Endometrium (tissue), 2 donors: ENCODE measurements at regions not wholly inside any gene's neighbourhood (a gene's known extent, or its start where the extent isn't known, plus 50 kb on each side); places are given as distances from the start of the nearest gene placed in this dataset.
A peak's percentile ranks its signal among the peaks of the same experiment; 100 is the strongest.

ENCODE experiments used
- FAIRE-seq: peaks from 2 replicates; lab custom pipeline; 2012; peaks lifted over from hg19 to GRCh38; lab: Jason Lieb, UNC
- donor health status: control.
- donor health status: control.

DNA sequence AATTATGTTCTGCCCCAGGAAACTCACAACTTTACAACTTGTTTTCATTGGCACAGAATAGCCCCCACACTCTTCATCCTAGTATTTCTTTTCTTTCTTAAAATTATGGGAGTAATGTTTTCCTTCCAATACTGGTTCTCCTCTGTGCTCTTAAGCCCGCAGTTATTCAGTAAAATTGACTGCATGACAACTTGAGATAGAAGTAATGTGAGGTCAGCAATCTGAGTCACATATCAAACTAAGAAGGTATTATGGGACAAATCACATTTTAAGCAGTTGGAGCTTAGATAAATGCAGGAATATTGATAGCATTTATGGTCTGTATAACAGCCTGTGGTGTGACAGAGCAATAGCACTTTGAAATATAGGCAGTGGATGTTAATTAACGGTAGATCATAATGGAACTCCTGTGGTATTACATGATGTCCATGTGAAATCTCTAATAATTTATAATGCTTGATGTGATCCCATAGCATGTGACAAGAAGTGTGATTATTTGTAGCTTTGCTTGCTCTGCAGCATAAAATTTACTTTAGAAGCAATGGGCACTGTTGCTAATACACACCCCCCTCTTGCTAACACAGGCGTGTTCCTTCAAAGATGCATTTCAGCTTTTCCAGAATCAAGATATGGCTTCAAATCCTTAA lies 351.4 kb upstream of the CDH20 start:
- FAIRE-seq, result no peak

DNA sequence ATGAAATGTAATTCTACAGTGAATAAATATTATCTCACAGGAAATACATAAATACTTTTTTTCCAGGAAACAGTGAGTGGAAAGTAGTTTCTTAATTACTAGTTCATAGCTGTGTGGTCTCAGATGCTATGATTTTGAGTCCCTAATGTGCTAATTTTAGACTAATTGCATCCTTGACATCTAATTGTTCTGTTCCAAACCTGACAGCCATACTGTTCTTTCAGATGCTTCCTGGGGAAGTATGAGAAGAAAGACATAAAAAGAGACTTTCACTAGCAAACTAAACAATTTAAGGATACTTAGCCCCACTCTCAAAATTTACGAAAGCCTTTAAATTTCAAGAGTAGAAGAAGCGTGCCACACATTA lies 350.9 kb upstream of the CDH20 start:
- no peak for FAIRE-seq

DNA sequence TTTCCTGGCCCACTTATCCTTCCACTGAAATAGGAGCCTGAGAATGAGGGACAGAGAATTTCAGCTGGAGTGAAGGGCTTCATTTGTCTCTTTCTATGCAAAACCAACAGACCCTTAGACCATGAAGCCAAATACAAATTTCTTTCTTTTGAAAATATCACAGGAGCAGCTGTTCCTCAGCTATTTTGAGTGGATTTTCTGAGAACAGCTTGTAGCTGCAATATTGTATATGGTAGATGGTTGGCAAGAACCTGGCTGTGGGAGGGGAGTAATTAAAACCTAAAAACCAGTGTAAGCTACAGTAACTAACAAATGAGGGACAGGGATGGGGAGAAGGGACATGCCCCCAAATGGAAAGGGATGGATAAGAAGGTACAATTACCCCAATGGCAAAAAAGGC lies 350.3 kb upstream of the CDH20 start:
- no peak for FAIRE-seq

DNA sequence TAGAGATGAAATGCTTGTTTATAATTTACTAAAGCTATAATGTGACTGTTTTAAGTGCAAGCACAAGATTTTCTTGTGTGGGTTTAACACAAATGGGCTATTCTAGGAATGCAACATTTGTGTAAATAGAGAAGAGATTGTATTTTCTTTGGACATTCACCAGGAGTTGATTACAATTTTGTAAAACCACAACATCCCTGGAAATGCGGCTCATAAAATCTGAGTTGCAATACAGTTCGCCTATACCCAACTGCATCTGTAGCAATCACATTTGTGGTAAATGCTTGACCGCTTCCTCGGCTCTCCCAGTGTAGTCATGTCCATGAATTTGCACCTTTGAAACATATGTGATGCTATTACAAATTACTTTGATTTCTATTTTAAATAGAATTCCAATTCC lies 348.7 kb upstream of the CDH20 start:
- peak; percentile 97 for FAIRE-seq

DNA sequence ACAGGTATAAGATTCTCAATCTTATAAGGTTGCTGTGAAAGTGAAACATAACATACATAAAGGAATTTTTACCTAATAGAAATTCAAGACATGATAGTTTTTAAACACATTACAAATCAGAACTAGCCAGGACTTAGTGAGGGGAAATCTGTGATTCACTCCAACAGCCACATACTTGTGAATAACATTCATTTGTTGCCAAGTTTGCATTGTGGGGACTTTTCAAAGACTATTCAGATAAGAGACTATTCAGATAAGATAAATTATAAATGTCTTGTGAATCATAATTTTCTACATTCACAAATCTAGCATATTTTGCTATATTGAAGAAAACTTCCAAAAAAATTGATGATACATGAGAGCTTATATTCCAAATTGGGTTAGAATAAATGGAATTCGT lies 345.3 kb upstream of the CDH20 start:
- FAIRE-seq, result no peak

DNA sequence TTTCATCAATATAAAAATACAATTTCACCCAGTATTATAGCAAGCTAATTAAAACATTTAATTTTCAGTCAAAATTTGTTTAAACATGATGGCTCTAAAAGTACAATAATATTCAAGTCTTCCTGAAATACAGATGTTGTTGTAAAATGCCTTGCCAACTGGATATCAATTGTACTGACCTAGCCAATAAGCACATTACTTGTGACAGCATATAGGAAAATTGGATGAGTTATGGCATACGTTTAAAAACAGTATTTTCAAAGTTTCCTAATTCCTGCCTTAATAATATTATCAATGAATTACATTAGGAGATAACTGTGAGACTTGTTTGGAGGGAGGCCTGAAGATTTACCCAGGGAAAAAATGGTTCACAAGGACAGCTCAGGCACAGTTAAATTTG lies 336.9 kb upstream of the CDH20 start:
- no peak for FAIRE-seq

DNA sequence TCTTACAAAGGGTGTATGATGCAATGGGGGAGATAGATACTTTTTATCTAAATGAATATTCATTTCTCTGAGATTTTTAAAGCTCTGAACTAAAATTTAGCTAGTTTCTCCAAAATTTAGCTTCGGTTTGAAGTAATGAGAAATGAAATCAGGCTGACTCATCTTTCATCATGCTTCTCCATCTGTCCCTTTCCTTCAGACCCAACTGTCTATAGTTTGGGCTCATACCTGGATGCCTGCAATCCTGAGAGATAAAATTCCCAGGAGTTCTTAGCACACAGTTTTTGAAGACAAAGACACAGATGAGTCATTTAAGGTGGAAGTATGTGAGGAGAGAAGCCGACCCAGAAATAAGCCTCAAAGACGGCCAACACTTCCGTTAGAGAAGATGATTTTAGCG lies 336.4 kb upstream of the CDH20 start:
- FAIRE-seq, result no peak

DNA sequence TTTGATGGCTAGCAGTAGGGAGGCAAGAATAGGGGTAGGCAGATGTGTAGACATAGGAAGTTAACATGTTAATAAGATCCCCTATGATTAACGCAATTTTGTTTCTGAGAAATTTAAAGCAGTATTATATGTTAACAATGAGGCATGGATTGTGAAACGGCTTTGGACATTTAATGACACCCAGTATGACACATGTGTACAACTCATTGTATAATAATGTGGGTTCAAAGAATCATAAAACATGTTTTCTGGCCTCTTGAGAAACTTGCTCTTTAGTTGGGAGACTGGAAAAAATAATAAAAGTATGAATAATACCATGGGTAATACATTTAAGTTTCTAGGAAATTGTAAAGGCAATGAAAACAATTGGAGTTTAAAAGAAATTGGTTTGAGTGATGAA lies 332.1 kb upstream of the CDH20 start:
- no peak for FAIRE-seq

DNA sequence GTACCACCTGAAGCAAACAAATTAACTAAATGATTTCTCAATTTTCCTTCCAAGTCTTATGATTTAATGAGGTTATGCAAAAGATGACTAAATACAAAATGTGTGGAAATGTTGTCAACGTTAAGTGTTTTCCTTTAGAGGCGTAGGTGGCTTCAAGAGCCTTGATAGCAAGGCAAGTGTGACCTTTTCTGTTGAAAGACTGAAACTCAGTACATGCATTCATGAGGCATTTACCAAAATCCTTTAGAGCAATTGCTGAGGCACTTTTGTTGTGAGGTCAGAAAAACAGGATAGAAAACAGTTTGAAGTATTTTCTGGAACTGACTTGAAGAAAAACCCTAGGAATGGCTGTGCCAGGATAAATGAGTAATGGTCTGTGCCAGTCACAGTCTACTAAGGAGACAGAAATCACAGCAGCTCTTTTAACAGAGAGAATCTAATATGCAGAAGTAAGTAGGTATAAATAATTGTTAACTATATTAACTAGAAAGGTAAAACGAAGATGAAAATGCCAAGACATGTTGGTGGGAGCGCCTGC lies 326.5 kb upstream of the CDH20 start:
- FAIRE-seq, result no peak

DNA sequence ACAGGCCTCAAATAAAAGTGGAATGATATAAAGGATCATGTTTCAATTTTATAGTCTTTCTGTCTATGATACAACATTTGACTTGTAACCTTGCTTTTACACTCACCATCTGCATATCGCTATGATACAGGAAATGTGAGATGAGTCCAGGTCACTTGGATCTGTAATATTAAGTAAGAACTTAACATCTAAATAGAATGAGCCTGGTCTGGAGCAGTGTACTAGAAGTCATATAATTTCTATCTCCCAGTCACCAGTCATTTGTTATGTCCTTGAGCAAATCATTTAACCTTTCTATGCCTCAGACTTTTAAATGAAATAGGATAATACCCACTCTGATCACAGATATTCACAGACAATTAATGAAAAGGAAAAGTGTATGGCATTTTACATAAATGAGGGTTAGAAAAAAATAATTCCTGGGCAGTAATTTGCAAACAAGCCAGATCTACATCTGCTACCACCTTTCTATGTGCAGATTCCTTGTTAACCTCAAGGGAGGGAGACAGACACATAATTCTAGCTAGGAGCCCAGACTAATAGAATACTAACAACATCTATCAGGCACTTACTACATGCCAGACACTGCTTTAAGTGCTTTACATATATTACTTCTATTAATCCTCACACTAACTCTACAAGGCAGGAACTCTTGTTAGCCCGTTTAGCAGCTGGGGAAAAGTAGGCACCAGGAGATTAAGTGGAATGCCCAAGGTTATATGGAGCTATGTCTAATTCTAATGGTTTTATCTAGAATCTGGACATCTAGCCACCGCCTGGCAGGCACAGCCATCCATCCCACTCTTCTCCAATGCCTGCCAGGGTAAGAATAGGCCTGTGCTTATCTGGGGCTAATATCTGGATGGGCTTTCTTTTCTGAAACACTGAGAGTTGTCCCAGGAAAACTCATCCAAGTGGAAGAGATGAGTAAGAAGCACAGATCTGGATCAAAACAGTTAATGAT lies 313.6 kb upstream of the CDH20 start:
- peak; percentile 84 for FAIRE-seq

DNA sequence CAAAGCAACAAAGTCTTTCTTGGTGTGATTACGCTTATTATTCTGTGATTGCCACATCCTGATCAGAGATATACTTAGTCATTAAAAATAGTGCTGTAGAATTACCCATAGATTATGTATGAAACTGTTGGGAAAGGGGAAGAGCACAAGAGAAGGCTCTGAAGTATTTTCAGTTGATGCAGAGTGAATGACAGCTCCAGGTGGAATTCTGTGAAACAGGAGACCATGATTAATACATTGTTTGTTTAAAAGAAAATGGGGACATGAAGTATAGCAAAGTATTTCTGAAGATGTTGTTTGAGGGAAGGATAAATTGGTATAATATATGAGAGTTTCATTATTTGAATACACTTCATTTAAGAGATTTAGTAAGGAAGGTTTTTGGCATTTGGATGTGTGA lies 307.6 kb upstream of the CDH20 start:
- no peak for FAIRE-seq

DNA sequence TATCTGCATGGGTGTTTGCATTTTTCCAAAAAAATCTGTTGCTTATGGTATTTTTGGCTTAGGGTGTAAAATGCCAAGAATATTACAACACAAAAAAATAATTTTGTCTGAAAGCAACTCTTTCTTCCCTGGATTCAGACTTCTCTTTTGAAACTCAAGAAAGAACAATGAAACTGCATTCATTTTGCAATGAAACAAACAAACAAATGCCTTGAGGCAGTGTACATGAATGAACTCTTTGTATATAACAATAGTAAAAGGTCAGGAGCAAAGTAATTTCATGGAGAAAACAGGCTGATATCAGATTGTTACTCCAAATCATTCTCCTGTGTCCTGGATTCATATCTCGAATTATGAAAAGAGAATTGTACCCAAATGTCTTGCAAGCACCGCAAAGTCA lies 301.6 kb upstream of the CDH20 start:
- no peak for FAIRE-seq

DNA sequence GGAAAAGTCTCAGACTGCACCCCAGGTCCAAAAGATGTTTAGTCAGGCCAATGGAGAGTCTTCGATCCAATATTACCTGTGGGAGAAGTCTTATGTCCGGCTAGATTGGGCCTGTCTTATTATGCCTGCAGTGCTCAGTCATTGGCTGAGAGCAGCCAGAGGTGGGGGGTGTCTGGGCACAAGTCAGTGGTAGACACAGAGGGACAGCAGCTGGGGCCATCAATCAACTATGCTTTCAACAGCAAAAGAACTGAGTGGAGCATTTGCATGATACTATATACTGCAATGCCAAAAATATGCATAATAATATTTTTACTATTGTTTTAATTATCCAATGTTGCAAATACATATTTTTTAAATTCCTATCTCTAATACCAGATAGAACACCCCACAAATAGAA lies 298.6 kb upstream of the CDH20 start:
- FAIRE-seq, result no peak

DNA sequence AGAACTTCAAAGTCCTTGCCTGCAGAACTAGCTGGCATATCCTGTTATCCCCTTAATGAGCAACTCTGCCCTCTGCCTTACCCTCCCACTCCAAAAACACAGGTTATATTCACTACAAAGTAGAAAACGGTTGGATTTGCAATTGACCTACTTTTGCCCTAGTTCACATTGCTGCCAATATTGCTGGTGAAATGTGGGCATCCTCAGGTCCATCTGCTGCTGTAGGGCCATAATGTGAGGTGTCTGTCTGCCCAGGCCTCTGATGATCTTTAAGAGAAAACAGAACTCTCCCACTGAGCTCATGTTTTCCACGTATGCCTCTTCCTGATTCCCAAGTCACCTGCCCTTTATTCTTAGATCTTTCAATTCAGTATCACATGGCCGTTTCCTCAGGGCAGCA lies 294.0 kb upstream of the CDH20 start:
- FAIRE-seq, result no peak

DNA sequence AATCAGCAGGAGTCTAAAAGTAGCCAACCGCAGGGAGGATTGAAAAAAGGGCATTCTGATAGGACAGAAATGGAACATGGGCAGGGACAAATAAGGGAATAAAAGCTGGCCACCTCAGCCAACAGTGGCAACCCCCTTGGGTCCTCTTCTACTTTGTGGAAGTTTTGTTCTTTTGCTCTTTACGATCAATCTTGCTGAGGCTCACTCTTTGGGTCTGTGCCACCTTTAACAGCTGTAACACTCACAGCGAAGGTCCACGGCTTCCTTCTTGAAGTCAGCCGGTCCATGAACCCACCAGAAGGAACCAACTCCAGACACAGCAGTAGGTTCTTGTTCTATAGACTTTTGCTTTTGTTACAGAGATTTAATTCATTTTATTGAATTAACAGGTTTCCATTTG lies 285.4 kb upstream of the CDH20 start:
- no peak for FAIRE-seq

DNA sequence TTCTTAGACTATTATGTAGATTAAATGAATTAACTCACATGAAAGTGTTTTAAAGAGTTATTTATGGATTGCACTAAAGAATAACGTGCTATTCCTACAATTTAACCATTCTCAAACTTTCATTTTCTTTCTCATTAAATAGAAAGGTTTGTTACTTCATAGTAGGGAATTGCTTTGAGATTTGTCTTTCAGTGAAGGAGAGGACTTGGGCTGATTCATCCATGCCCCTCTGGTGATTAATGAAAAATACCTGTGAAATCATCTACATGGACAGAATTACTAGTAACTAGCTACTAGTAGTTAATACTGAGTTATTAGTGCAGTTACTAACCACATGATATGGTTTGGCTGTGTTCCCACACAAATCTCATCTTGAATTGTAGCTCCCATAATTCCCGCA lies 275.8 kb upstream of the CDH20 start:
- no peak for FAIRE-seq

DNA sequence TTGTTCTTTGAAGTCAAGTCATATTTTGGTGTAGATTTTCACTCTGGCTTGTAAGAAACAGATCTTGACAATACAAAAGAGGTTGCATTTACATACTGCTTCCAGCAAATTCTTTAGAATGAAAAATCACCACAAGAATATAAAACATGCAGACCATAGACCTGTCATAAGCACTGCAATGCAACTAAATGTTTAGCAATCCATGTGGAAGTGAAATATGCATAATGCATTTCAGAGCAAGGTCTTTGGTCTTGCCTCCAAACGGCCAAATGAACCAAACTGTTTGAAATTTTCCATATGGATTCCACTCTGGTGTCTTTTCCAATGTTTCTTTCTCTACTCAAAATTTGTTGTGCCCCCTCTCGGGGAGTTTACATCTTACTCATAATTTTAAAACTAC lies 271.0 kb upstream of the CDH20 start:
- FAIRE-seq, result no peak

DNA sequence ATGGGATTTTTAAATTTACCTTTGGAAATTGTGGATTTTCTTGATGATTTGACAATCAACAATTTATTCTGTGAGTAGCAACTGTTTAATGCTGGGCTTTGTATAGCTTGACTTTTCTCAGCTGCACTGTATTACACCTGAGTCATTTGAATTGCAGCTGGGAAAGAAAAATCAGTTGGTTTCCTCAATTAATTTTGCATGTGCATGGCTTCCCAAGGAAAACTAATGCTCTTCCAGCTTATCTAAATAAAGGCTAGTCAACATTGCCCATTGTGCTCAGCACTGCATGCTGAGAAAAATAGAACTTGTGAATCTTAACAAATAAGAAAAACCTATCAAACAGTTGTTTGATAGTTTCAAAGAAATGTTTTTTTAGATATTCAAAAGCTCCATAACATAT lies 268.3 kb upstream of the CDH20 start:
- no peak for FAIRE-seq

DNA sequence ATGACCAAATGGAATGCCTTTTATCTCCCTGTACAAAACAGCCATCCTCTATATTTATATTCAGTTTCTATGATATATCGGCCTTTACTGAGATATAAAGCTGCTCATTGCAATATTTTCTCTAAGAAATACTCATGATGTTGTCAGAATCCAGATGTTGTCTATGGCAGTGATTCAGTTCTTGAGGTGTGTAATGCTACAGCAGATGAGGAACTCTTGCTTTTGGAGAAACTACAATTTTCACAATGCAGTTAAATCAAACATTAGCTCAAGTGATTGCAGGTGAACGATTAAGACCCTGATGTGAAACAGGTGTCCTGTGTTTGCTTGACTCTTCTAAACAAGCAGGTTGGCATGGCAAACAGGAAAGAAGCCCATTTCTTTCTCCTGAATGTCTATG lies 256.2 kb upstream of the CDH20 start:
- no peak for FAIRE-seq

DNA sequence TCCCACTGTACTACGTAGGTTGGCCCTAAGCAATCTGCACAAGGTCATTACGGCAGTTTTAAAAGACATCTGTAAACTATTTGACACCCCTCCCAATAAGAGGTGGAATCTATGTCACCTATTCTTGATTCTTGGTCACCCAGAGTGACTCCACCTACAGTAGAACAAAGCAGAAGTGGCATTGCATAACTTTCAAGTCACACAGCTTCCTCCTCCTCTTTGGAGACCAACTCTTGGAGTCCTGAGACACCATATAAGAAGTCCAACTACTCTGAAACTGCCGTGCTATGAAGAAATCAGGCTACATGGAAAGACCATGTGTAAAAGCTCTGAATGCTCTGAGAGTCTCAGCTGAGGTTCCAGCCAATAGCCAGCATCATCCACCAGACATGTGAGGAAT lies 253.5 kb upstream of the CDH20 start:
- FAIRE-seq, result no peak

DNA sequence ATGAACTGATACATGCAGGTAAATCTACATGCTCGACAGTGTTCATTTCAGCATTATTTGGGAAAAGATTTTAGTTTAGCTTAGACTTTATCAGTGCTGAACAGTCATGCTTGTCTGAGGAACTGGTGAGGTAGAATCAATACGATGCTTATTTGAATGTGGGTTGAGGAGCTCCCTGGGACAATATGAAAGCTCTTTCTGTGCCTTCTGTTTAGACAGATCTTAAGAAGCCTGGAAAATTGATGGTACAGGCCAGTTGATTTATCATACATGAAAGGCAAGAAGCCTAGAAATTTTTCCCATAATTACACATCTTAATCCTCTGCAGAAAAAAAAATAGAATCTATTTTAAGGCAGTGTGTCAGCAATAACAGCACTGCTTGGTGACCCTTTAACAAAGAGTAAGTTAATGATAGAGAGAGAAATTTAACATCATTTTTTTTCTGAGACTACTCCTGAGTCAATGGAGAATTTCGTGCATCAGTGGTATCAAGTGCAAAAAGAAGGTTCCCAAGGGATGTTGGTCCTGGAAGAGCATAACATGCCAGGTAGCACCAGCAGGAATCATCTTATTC lies 252.2 kb upstream of the CDH20 start:
- no peak for FAIRE-seq

DNA sequence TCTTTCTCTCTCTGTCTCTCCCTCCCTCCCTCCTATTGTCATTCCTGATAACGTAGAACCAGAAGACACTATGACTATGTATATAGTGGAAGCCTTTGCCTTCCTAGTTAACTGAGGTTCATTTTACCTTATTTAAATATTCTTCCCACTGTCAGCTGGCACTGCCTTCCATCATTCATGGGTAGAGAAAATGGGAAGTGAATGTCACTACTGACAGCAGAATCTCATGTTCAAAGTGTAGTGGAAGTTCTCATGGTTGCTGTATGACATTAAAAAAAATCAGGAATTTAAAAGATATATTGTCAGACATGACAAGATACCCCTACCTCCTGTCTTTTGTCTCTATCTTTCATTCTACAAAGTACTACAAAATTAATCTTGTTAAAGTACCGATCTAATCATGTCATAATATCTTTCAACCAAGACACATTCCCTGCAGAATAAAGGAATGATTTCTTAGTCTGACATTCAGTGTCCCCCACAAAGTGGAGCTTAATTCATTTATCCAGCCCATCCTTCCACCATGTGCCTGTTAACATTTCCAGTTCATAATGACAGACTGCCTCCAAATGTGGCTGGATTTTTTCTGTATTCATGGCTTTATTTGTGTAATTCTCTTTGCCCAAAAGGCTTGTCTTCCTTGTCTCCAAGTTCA lies 250.1 kb upstream of the CDH20 start:
- no peak for FAIRE-seq

DNA sequence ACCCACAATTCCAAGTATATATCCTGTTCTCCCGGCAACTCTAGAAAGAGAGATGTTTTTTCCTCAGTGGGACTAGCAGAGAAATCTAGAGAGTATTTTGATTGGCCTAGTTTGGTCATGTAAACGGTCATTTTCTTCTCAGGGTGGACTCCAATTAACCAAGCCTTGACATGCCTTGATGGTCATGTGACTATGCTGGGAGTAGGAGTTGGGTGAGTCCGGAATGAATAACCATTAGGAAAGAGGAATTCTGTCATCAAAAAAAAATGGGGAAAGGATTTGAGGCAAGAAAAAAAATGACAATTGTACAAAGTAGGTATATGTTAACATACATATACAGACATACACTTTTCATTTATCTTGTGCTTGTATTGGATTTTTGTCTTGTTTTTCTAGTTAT lies 248.2 kb upstream of the CDH20 start:
- FAIRE-seq, result no peak
